NT2/D1 (cell line): ENCODE measurements at regions not wholly inside any gene's neighbourhood (a gene's known extent, or its start where the extent isn't known, plus 50 kb on each side); places are given as distances from the start of the nearest gene placed in this dataset.

Experiments used
- YY1 ChIP-seq: IDR thresholded peaks from 2 replicates; pipeline ENCODE4 v1.6.1; 2011; ENCODE audit not compliant: insufficient read length, insufficient read depth
- ZNF274 ChIP-seq: IDR thresholded peaks from 2 replicates; pipeline ENCODE4 v1.6.1; 2011; ENCODE audit warnings: mild to moderate bottlenecking, low read depth, low read length

DNA sequence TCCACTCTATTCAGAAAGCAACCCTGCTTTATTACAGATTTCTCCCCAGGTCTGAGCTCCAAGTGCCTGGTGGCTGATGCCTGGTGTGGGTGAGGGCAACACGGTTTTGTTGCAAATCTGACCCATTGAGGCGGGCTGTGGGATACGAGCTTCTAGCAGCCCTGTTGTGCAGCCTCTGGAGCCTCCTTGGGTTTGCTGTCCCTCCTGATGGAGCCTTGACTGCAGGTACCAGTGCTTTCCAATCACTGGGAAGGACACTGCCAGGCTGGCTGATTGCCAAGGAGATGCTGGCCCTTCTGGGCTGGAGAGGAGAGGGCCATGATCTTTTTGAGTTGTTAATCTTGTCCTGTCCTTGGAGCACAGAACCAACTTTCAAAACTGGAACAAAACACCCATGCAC is 151.0 kb upstream of the RGMA start:
- no peak for TF ChIP-seq ZNF274
- no peak for TF ChIP-seq YY1
